GM18499 (cell line): ENCODE measurements at regions not wholly inside any gene's neighbourhood (a gene's known extent, or its start where the extent isn't known, plus 50 kb on each side); places are given as distances from the start of the nearest gene placed in this dataset.
"Not testable (repeated sequence)": the region's sequence is repeated elsewhere in the genome, so short reads cannot be mapped to it uniquely, and the experiment has no call there.

ENCODE experiments used
- ATAC-seq: cut with Tn5 transposase; IDR thresholded peaks from one replicate; pipeline ENCODE4 v1.9.1; 2021; ENCODE audit warnings: moderate number of reproducible peaks; ENCODE audit not compliant: insufficient read depth, unreplicated experiment

DNA sequence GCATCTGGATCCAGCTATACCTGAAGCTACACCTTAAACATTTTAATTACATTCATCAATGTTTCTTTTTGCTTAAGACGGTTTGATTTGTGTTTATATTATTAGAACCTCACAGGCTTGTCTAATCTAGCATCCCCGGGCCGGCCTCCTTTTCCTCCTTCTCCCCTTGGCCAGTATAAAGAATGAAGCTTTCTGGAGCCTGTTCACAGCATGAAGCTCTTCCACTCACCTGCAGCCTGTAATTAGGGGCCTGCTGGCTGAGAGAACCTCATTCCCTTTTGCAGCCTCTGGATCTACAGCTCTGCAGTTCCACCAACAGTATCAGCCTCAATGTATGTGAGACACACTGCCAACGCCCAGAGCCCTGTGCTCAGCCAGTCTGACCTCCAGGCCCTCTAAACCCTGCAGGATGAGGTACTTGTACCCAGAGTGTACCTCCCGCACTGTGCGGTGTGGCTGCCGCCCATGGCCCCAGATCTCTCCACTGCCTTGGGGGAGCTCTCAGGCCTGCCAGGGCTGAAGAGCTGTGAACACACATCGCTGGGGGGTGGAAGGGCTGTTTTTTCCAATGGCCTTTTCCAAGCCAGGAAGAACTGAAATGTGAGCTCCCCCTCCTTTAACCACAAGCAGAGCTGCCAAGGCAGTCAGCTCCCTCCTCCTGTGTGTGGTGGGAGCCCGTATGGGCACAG, 114.7 kb upstream of the ALDH1A3 start:
- ATAC-seq: no peak

DNA sequence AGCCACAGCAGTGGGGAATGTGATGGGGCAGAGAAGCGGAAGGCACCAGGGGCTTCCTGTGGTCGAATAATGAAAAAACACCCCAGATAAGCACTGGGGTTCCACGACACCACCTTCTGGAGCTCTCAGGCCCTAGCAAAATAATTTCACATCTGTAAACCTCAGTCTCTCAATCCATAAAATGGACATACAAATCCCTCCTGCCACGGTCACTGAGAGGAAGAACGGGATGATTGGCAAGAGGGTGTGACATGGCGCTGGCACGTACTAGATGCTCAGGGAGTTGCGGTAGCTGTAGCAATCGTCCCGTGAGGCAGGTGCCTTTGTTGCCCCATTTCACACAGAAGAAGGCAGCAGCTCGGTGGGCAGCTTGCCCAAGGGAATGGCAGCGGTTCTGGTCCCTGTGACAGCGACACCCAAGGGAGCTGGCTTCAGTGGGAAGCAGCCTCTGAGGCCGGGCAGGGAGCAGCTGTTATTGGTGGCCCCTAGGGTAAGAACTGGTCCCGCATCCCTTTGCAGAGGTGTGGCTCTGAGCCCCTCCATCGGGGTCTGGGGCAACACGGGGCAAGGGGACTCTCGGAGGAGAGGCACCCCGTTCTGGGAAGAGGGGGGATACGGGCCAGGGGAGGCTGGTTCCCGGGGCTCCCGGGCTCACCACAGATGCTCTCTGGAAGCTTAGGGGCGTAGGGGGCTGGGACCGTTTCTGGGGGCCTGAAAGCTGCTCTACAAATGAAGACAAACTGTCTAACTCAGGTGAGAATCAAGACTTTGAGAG, 114.0 kb upstream of the ALDH1A3 start:
- no peak for ATAC-seq

DNA sequence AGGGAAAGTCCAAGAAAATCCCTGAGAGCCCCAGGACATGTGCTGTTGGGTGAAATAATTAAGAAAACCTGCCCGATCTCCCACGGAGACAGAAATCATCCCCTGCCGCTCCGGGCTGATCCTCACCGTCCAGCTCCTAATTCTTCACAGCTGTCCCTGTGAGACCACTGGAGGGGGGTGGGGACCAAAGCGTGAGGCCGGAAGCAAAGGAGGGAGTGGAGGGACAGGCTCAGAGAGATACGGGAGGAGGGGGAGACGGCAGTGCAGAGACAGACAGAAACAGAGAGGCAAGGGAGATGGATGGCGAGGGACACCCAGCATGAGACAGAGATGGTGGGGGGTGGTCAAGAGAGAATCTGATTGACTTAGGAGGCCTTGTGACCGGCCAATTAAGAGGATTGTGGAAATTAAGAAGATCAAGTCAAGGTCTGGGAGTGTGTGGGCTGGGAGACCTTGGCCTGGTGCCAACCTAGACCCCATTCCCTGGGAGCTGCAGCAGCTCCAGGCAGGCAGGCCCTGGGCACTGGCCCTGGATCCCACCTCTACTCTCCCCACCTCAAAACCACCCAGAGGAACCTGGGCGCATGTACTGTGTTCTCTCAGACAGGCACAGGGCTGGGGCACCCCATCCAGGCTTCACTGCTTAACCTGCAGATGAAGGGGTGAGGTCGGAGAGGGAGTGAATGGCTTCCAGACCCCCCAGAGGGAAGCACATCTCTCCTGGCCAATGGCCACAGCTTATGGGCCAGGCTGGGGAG, 113.2 kb upstream of the ALDH1A3 start:
- ATAC-seq: no peak

DNA sequence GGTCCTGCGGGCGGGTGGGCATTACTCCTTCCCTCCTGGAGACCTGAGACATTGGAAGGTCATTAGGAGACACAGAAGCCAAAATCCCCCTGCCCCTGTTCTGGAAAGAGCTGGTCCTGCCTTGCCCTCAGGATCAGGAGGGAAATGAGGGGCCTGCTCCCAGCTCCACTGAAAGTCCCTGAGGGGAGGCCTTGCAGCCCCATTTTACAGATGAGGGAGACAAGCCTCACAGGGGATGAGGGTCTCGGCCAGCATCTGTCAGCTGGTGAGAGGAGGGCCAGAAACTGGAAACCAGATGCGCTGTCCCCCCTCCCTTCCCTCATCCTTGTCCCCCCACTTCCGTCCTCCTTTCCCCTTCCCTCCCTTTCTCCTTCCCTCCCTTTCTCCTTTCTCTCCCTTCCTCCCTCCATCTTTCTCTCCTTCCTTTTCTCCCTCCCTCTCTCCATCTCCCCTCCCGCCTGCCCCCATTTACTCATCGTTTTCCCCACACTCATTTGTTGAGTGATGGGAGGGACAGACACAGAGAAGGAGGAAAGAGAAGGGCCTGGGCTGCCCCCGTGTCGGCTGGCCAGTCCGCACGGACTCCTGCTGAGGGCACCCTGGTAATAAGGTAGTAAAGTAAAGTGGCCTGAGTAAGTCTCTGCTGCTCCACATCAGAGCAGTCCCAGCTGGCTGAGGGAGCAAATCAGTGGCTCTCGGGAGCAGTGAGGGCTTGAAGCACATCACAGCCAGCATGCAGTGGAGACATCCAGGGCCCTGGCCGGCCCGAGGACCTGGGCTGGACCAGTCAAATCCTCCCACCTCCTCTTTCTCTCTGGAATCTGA, 112.4 kb upstream of the ALDH1A3 start:
- no peak for ATAC-seq

DNA sequence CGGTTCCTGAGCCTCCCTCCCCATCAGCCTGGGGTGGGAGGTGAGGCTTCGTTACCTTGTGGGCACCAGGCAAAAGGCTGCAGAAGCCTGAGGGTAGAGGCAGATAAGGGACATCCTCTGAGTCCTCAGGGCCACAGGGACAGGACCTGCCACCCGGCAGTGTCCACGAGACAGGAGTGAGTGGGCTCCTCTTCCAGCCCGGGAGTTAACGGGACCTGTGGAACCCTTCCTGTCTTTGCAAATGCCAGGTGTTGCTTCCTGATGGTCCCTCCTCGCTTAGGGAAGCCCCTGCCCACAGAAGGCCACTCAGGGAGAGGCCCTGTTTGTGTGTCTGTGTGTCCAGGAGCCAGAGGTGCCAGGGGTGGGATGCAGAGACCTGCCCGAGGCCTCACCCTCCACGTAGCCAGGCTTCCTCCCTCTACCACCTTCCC, 111.1 kb upstream of the ALDH1A3 start:
- ATAC-seq: no peak

DNA sequence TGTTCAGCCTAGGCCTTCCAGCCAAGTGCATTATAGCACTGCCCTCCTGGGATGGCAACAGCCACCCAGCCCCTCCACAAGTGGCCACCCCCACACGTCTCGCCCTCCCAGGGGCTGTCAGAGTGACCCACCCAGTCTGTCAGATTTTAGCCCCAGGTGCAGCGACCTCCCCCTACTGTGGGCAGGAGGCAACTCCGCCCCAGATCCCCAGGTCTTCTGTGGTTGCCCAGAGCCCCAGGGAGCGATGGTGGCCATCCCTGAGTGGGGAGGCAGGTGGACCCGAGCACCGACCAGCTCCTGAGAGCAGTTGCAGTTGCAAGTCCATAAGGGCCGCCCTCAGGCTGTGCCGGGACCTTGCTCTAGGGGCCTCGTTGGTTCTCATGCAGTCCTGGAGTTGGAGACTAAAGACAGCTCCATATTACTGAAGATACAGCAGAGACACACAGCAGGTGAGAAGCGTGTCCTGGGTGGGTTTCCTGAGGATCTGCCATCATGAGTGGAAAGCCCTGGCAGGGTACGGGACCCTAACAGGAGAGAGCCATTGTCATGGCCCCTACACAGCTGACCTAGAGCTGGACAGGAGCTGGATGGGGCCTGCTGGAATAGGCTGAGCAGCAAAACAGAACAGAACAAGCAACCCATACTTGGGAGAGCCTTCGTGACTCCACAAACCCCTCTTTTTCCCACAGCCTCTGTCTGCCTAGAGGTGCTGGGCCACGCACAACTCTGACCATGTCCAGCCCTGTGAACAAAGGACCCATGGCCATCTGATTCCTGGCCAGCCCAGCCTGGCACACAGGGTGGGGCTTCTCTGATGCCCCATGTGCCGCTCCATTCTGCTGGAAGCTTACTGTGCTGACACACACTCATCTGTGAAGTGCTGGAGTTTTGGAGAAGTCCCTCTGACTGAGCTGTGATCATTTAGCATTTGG, 110.3 kb upstream of the ALDH1A3 start:
- no peak for ATAC-seq

DNA sequence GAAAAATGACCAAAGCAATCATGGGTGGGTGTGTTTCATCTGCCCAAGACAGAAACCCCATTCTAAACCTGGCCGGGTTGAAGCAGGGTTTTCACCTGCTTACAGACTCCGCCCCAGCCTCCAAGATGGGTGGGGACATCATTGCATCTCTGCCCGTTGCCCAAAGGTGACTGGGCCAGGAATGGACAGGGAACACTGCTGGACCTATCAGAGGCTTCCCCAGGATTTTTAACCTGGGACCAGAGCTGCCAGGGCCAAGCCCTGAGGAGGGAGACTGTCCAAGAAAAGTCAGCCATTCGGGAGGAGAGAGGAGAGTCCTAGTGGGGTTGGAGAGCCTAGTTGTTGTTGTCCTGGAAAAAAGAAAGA, 109.7 kb upstream of the ALDH1A3 start:
- ATAC-seq: no peak

DNA sequence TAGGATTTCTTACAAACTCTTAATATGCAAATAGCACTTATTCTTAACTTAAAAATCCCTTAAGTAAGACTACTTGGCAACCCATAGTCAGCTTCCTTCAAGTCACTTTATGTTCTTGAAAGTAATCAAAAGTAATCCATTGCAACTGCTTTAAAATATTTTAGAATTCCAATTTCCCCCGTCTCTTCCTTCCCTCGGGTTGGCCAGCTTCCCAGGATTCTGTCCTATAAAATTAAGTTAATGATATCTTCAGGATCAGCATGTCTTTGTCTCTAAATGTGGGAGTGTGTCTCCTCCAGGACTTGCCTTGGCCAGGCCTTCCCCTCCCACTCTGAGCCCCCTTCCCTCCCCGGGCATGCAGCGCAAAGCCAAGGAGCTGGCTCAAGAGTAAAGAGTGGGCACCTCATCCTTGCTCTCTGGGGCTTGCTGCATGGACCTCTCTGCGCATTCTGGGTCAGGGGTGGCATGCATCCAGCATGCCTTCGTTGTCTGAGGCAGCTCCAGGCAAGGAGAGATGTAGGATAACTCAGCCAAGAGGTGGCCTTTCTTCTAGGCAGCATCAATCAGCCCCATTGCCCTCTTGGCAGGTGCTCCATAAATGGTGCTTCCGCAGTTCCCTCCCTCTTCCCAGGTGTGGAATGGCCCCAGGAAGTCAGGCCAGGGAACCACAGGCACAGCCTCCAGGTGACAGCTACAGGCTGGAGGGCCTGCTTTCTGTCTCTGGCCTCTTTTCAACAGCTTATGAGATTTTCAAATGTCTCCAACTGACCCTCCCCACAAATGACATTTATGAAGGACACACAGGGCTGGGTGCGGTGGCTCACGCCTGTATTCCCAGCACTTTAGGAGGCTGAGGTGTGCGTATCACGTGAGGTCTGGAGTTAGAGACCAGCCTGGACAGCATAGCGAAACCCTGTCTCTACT, 108.7 kb upstream of the ALDH1A3 start:
- no peak for ATAC-seq

DNA sequence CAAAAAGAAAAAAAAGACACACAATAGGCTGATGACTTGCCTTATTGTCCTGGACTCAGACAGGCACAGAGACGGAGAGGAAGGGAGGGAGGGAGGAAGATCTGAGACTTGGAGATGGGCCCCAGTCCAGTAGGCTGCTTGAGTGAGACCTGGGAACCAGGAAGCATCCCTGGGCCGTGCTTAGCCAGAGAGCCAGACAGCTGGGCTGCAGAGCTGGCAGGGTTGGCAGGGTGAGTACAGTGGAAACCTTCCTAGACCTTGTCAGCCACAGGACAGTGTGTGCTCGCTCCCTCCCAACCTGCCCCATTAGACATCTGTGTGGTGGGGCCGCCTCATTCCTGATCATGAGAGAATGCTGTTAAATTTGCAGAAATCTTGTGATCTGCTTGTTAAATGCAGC, 107.9 kb upstream of the ALDH1A3 start:
- ATAC-seq: no peak

DNA sequence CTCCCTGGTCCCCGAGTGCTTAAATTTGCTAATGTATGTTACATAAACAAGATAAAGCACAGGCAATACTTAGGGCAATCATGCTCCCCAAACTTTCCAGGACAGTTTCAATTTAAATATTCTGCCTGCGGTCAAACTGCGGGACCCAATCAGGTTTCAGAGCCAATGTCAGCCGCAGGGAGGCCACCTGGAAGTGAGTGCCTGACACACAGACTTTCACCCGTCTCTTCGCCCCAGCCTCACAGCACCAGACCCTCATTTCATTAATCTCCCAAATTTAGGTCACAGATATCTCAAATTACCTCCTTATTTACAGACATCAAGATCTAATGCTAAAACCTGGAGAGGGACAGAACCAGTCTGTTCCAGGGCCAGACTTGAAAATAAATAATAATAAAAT, 107.2 kb upstream of the ALDH1A3 start:
- no peak for ATAC-seq

DNA sequence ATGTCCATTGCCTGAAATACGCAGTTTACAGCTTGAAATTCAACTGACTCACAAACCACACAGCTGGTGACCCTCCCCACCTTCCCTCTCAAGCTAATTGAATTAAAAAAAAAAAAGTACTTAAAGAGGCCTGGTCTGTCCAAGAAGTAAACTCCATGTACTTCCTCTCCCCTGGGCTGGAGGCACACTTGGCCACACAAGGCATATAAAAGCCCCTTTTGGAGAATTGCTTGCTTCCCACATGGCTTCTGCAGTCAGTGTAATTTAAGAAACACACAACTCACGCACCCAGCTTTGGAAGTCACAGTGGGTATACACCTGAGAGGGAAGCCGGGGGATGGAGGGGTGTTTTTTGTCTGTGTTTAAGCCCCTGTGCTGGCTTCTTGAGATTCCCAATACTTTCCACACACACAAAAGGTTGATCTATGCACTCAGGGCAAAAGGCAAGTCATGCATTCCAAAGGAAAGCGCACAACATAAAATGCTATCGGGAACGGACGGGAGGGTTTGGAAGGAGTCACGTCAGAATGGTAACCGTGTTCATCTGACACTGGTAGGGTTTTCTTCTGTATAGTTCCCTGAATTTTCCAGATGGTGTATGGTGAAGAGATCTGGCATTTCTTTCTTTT, 106.6 kb upstream of the ALDH1A3 start:
- ATAC-seq: no peak

DNA sequence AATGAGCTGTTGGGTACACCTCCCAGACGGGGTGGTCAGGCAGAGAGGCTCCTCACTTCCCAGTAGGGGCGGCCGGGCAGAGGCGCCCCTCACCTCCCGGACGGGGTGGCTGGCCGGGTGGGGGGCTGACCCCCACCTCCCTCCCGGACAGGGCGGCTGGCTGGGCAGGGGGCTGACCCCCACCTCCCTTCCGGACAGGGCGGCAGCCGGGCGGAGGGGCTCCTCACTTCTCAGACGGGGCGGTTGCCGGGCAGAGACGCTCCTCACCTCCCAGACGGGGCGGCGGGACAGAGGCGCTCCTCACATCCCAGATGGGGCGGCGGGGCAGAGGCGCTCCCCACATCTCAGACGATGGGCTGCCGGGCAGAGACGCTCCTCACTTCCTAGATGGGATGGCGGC, 105.6 kb upstream of the ALDH1A3 start:
- not testable (repeated sequence) for ATAC-seq

DNA sequence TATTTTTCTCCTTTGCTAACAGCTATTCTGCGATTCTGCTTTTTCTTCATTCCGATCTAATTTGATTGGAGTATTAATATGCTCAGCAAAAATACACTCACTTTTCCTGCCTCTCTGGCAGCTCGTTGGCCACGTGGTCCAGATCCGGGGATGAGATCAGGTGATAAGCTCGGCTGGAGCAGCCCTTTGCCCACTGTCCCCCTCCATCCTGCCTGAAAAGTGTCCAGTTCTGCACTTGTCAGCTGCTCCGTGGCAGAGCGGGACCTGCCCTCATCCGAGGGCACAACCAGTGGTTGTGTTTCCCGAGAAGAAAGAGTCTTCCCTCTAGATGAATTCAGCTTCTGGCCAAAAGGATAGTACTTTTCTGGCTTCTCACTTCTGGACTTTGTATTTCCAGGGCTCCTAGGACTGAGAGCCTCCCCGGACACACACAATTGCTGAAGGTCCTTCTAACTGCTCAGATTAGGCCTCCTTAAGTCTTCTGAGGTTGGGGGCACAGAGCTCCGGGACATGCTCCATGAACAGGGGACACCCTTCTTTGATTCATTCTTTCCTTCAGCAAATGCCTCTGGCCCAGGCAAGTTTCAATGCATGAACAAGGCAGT, 103.9 kb upstream of the ALDH1A3 start:
- no peak for ATAC-seq

DNA sequence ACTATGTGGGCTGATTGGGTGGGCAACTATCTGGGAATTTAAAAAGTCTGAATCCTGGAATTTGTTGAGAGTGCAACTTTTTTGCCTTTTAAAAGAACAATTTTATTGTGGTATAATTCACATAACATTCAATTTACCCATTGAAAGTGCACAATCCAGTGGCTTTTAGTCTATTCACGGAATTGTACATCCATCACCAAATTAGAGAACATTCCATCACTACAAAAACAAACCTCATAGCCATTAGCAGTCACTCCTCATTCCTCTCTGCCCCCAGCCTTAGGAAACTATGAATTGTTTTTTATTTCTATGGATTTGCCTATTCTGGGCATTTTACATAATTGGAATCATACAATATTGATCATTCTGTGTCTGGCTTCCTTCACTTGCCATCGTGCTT, 101.8 kb upstream of the ALDH1A3 start:
- no peak for ATAC-seq

DNA sequence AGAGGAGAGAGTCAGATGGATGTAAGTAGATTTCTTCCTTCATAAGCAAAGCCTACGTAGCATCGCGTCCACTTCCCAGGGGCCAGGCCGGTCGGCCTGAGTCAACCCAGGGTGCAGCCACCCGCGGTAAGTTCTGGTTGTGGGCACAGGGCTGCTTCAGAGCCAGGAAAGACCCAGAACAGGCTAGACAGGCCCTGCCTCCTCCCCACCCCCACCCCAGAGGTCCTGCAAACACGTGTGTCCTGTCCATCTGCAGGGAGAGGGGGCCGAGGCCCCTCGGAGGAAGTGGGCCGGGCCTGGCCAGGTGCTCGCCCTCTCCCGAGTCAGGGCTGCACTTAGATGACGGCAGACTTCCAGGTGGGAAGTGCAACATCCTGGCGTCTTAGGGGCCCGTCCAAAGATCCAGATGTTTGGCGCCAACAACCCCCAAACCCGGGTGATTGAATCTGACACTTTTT, 100.8 kb upstream of the ALDH1A3 start:
- no peak for ATAC-seq

DNA sequence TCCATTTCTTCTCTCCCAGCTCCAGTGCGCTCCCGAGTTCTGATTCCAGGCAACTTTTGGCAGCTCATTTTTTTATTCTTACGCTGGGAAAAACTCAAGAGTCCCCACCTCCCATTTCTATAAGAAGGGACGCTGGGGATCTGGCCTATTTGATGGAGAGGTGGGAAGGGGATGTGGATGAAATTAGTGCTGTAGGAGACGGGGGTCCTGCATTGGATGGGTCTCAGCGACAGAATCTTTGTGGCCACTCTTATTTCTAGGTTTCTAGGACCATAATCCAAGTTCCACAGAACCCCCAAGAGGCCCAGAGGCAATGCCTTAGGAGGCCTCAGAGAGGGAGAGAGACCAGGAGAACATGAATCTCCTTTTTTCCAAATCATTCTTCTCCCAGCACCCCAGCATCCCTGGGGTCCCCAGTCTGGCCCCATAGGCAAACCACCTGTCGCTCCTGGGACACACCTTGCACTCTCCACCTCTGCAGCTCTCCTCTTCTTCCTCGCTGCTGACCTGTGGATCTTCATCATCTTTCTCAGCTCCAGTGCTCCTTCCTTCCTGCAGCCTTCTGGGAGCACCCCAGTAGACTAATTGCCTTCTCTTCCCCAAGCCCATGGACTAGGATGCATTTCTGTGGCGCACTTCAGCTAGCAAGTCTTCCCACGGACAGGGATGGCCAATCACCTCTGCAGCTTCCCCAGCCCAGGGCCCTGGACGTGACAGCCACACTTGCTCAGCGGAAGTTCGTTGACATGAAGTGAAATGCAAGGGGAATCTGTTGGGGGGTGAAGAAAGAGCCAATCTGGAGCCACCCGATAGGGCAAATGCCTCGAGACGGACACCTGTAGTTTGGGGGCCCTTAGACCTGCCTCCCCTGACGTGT, 100.1 kb upstream of the ALDH1A3 start:
- ATAC-seq: no peak
